HG03457 (cell line): ENCODE measurements at regions not wholly inside any gene's neighbourhood (a gene's known extent, or its start where the extent isn't known, plus 50 kb on each side); places are given as distances from the start of the nearest gene placed in this dataset.
"Not testable (repeated sequence)": the region's sequence is repeated elsewhere in the genome, so short reads cannot be mapped to it uniquely, and the experiment has no call there.

Experiments
- ATAC-seq: cut with Tn5 transposase; IDR thresholded peaks from one replicate; pipeline ENCODE4 v1.9.1; 2021; ENCODE audit warnings: moderate number of reproducible peaks; ENCODE audit not compliant: unreplicated experiment

GRCh38 chr7:116410694-116411093 lies 88.8 kb upstream of the CAV2 start:
- not testable (repeated sequence) for ATAC-seq

GRCh38 chr7:116417593-116418345 lies 81.8 kb upstream of the CAV2 start:
- ATAC-seq = no peak

GRCh38 chr7:116418524-116418923 lies 81.0 kb upstream of the CAV2 start:
- no peak for ATAC-seq

DNA sequence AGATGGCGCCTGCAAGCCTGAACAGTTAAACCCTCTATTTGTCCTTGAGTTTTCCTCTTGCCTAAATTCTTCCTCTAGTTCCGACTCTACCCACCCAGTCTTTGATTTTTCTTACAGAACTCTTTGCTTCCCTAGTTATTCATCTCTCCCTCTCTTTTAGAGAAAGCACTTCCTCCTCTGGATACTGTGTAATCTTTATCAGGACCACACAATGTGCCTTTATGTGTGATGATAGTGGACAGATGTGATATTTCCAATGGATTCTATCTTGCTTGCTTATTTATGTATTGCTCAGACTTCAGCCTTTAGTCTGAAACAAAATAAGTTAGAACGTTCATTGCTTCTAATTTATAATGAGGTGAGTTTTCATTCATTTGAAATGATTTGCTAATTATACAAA lies 79.5 kb upstream of the CAV2 start:
- ATAC-seq = no peak

DNA sequence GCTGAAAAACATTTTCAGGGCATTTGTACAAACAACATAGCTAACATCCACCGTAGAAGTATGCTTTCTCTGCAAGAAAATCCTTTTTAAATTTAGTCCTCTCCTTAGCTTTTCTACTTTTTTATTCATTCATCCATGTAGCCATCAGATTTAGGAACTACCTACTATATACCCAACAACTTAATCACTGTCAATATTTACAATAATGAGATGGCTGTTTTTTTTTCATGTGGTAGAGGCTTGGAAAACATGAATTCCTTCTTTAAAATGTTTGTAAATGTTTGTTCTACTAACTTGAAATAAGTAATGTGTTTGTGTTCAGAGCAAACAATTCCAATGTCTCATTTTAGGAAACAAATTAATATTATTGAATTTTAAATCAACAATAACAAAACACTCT lies 78.2 kb upstream of the CAV2 start:
- no peak for ATAC-seq

DNA sequence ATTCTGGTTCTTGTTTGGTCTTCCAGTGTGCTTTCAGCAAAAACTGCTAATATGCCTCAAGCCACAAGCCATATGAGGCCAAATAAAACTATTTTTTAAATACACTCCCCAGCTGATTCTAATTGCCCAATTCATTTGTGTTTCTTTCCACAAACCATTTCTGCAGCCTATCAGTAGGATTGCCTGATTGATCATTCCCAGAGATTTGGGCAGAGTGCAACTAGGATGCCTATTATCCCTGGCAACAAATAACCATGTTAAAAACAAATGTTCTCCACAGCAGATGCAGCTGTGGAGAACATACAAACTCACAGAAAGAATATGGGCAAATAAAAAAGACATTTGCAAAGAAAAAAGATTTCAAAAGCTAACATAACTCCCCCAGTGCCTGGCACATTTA lies 76.9 kb upstream of the CAV2 start:
- ATAC-seq = no peak

DNA sequence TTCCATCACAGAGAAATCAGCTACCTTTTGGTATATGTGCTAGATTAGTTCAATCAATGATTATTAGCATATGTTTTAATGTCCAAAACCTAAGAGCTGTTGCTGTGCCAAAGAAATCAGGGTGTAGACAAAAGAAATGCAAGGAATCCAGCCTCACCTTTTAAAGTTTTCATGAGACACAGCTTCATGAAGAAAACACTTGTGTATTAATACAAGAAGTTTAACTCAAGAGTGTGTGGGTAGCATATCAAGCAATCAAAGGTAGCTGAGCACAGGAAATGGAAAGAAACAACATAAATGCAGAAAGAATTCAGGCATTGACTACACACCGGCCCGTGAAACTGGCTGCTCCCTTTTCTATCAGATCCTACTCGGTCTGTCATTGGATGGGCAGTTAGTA lies 76.0 kb upstream of the CAV2 start:
- ATAC-seq = no peak

- no peak for ATAC-seq
These were observed 73.8 kb upstream of the CAV2 start for GRCh38 chr7:116425647-116426209.

GRCh38 chr7:116426428-116427156 lies 72.9 kb upstream of the CAV2 start:
- no peak for ATAC-seq

DNA sequence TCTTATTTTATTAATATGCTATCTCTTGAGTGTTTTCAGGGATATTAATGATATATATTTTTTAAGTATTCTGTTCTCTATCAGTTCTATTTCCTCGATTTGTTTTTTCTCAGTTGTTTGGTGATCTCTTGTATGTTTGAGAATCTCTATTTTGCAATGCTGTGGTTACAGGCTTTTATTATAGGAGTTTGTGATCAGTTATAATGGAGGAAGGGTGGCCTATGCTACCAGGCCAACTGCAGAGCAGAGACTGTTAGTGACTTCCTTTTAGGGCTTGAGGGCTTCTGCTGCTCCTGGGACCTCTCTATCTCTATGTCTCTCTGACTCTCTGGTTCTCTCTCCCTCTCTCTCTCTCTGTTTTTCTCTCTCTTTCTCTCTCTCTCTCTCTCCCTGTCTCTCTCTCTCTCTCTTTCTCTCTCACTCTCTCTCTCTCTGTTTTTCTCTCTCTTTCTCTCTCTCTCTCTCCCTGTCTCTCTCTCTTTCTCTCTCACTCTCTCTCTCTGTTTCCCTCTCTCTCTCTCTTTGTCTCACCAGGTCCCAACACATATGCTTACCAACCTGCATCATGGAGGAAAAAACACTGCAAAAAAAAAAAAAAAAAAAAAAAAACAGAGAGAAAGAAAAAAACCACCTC lies 69.4 kb upstream of the CAV2 start:
- no peak for ATAC-seq

- ATAC-seq = no peak
These were observed 67.6 kb upstream of the CAV2 start for GRCh38 chr7:116431787-116432526.

- no peak for ATAC-seq
These were observed 67.0 kb upstream of the CAV2 start for GRCh38 chr7:116432527-116432916.

GRCh38 chr7:116433246-116433645 lies 66.3 kb upstream of the CAV2 start:
- no peak for ATAC-seq

GRCh38 chr7:116434820-116435341 lies 64.7 kb upstream of the CAV2 start:
- ATAC-seq = no peak

DNA sequence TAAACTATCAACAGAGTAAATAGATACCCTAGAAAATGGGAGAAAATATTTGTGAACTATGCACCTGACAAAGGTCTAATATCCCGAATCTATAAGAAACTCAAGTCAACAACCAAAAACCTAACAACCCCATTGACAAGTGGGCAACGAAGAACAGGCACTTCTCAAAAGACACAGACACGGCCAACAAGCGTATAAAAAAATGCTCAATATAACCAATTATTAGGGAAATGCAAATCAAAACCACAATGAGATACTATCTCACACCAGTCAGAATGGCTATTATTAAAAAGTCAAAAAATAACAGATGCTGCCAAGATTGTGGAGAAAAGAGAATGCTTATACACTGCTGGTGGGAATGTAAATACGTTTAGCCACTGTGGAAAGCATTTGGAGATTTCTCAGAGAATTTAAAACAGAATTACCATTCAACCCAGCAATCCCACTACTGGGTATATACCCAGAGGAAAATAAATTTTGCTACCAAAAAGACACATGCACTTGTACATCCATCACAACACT lies 63.2 kb upstream of the CAV2 start:
- no peak for ATAC-seq

DNA sequence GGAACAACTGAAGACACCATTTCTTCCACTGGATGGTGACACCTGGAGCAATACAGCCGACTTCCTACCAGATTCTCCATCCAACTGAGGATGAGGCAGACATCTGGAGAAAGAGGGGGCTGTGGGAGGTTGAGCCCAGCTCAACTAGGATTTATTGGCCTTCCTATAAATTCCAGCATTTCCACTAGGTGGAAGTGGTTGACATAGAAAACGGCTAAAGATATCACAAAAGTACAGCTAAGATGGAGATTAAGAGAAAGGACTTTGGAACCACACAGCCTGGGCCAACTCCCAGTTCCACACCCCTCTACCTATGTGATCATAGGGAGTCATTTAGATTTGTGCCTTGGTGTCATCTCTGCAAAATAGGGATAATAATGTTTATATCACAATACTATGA lies 61.3 kb upstream of the CAV2 start:
- ATAC-seq = no peak

DNA sequence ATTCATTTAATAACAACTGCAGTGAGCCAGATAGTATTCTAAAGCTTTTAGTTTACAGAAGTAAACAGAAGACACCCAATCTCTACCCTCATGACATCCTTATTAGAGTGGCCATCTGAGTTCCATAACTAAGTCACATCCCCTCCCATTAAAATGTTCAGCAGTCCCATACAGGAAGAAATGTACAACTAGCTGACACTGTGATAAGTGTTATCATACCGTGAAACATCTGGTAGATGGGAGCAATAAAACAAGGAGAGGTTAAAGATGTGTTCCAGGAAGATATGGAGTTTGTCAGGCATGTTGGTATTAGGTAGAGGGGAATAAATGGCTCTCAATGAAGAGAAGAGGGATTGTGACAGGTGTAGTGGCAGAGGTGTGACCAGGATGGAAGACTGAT lies 60.5 kb upstream of the CAV2 start:
- ATAC-seq = no peak

GRCh38 chr7:116439841-116440549 lies 59.5 kb upstream of the CAV2 start:
- no peak for ATAC-seq

- ATAC-seq = no peak
These were observed 58.0 kb upstream of the CAV2 start for GRCh38 chr7:116441534-116441933.

DNA sequence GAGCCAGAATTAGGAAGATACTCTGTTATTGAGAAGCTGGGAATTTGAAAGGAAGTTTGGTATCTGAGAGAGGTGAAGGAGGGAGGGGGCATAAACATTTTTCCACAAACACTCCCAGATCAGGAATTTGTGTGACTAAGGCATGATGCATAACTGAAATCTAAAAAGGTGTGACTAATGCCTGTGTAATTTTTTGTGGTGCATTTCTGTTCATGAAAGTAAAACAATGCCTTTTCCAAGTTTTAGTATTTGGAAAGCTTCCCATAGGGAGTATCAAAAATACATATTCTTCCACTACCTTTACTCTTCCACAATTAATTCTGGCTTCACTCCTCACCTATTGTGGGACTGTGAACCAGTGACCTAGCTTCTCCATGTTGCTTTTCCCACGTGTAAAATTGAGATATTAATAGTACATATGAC lies 56.4 kb upstream of the CAV2 start:
- no peak for ATAC-seq
